GM19023 (cell line): ENCODE measurements at regions not wholly inside any gene's neighbourhood (a gene's known extent, or its start where the extent isn't known, plus 50 kb on each side); places are given as distances from the start of the nearest gene placed in this dataset.
"Not testable (repeated sequence)": the region's sequence is repeated elsewhere in the genome, so short reads cannot be mapped to it uniquely, and the experiment has no call there.

ENCODE experiments used
- ATAC-seq: cut with Tn5 transposase; IDR thresholded peaks from one replicate; pipeline ENCODE4 v1.9.1; 2021; ENCODE audit warnings: mild to moderate bottlenecking, moderate library complexity; ENCODE audit not compliant: unreplicated experiment

GRCh38 chr7:152543799-152544198, 108.0 kb upstream of the KMT2C start:
- no peak for ATAC-seq

GRCh38 chr7:152541892-152542291, 106.1 kb upstream of the KMT2C start:
- ATAC-seq = no peak

- not testable (repeated sequence) for ATAC-seq
Observed at GRCh38 chr7:152539190-152539495, 103.3 kb upstream of the KMT2C start.

DNA sequence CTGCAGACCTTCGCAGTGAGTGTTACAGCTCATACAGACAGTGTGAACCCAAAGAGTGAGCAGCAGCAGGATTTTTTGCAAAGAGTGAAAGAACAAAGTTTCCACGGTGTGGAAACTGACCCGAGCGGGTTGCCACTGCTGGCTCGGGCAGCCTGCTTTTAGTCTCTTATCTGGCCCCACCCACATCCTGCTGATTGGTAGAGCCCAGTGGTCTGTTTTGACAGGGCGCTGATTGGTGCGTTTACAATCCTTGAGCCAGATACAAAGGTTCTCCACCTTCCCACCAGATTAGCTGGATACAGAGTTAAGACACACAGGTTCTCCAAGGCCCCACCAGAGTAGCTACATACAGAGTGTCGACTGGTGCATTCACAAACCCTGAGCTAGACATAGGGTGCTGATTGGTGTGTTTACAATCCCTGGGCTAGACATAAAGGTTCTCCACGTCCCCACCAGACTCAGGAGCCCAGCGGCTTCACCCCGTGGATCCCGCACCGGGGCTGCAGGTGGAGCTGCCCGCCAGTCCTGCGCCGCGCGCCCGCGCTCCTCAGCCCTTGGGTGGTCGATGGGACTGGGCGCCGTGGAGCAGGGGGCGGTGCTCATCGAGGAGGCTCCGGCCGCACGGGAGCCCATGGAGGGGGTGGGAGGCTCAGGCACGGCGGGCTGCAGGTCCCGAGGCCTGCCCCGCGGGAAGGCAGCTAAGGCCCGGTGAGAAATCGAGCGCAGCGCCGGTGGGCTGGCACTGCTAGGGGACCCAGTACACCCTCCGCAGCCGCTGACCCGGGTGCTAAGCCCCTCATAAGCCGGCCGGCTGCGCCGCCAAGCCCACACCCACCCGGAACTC, 102.8 kb upstream of the KMT2C start:
- not testable (repeated sequence) for ATAC-seq

DNA sequence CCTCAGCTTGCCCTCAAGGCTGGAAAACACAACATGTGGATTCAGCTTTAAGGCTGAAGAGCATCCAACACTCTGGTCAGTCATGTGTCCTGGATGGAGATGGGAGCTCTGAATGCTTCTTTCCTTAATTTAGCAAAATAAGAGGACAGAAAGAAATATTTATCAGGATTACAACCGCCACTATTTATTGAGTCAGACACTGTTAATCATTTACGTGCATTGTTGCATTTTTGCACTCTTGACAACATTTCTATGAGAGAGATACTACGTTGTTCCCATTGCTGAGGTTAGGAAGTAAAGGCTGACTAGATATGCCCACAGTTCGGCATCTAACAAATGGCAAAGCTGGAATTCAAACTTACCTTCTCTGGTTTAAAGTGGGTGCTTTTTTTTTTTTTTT, 101.8 kb upstream of the KMT2C start:
- ATAC-seq = no peak

DNA sequence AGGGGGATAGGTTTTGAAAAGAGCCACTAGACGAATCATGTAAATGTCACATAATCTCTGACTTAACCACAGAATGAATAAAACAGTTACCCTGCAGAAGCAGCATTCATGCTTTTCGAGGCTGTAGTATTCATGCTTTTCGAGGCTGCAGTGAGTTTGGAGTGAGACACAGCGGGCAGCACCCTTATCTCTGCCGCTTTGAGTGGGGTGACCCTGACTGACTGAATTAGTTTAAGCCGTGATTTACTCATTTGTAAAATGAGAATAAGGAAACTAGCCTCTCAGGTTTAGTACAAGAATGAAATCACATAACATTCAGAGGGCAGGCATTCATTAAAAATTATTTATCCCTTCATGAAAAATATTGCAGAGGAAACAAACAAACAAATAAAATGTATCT, 92.8 kb upstream of the KMT2C start:
- no peak for ATAC-seq

DNA sequence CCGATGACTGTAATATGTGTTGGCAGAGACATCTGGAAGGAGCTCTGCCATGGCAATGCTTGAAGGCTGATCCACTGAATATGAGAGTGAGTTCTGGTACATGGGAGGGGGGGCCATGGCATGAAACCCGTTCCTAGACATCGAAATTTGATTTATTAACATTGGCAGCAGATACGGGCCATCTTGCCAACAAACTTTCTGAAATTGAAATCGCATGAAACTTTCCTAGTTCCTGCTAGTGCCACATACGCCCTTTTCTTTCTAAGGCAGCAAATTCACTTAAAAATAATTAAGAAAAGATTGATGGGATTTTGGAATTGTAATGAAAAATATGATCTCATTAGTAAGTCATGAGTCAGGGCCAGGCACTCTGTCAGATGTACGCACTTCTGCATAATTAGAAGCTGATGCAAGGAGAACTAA, 91.8 kb upstream of the KMT2C start:
- no peak for ATAC-seq

DNA sequence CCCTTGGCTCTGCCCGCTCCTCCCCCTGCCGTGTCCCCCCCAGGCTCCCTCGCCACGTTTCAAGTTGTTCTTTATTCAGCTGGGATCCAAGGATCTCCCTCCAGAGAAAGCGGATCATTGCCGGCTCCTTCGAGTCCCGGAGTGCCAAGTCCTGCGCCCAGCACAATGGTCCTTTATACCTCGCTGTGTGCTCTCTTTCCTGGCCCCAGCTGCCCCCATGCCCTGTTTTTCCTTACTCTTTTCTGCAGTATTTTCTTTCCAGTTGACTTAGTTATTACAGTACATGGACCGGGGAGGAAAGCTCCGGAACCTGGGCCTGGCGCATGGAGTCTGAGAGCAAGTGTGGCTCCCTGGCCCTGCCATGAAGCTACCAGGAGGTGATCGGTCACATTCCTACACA, 88.1 kb upstream of the KMT2C start:
- no peak for ATAC-seq

DNA sequence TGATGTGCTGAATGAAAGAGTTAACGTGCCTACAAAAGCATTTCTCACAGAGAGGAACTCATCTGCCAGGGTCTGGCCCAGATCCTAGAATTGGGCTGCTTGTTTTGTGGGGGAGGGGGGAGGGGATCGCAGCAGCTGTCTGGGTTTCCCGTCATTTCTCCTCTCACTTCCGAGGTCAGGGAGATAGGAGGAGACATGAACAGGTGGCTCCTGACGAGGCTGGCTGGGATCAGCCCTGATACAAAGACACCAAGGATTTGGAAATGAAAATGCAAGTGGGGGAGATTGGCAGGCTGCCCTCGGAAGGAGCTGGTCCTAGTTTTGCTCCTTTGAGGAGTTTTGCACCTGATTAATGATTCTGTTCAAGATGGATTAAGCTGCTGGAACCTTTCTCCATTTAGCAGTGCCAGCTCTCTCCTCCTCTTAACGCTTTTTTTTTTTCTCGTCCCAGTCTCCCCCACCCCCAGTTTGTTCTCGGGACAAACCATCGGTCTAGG, 86.8 kb upstream of the KMT2C start:
- ATAC-seq = no peak

- ATAC-seq = no peak
Observed at GRCh38 chr7:152521420-152522337, 85.9 kb upstream of the KMT2C start.

- no peak for ATAC-seq
Observed at GRCh38 chr7:152520861-152521302, 85.1 kb upstream of the KMT2C start.

- no peak for ATAC-seq
Observed at GRCh38 chr7:152519290-152519689, 83.5 kb upstream of the KMT2C start.

- no peak for ATAC-seq
Observed at GRCh38 chr7:152516216-152516615, 80.4 kb upstream of the KMT2C start.

- ATAC-seq = not testable (repeated sequence)
Observed at GRCh38 chr7:152515266-152515950, 79.6 kb upstream of the KMT2C start.

- ATAC-seq = no peak
Observed at GRCh38 chr7:152514771-152515105, 78.9 kb upstream of the KMT2C start.

GRCh38 chr7:152513861-152514770, 78.3 kb upstream of the KMT2C start:
- no peak for ATAC-seq

GRCh38 chr7:152512706-152513105, 76.9 kb upstream of the KMT2C start:
- no peak for ATAC-seq

GRCh38 chr7:152511736-152512135, 75.9 kb upstream of the KMT2C start:
- ATAC-seq = no peak

DNA sequence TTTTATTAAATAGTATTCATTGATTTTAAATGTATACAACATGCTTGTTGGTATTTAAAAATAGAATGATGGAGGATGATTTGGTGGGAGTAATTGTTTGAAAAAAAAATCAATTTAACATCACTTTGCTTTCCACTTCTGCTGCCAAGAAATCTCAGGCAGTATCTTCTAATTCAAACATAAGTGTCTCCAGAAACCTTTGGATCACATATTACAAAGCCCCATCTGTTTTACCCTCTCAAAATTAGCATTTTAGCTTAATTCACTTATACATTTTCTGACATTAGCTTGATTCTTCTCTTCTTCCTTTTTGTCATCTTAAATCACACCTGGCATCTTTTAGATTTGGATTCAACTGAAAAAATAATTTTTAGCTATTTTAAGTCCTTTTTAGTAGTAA, 72.9 kb upstream of the KMT2C start:
- no peak for ATAC-seq

- no peak for ATAC-seq
Observed at GRCh38 chr7:152505606-152506005, 69.8 kb upstream of the KMT2C start.
